ENCODE measurements at regions not wholly inside any gene's neighbourhood (a gene's known extent, or its start where the extent isn't known, plus 50 kb on each side); places are given as distances from the start of the nearest gene placed in this dataset.
"Not testable (repeated sequence)": the region's sequence is repeated elsewhere in the genome, so short reads cannot be mapped to it uniquely, and the experiment has no call there.

DNA sequence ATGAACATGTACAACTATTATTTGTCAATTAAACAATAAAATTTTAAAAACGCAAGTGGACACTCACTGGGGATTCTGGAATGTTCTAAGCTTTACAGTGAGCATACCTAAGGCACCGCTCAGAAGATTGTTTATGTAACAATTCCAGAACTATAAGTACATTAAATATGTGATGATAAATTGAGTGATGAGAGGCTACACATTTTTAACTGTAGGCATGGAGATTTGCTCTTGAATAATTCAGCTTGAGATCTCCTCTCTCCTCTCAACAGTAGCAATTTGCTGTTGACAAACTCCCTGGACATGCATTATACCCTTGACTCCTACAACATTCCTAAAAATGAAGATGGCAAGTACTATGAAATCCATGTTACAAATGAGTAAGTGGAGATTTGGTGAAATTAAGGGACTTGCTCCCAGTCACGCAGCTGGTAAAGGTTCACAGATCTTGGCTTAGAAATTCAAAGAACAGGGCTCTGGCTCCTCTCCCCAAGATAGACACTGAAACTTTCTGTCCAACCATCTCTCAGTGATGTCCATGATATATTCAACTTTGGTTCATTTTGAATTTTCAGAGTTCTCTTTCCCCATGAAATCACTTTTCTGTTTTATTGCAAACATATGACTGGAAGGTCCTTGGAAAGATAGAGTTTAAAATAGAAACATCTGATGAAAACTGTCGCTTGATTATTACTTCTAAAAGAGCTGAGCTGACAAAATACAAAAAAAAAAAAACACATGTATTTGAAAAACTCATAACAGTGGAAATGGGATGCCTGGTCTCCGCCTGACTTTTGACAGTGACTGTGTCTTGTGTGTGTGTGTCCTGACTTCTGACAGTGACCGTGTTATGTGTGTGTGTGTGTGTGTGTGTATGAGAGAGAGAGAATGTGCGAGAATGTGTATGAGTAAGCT lies 488.3 kb downstream of the TNS3 start:
- DNase-seq (ENCODE audit: extremely low read depth, low read depth), result no peak

DNA sequence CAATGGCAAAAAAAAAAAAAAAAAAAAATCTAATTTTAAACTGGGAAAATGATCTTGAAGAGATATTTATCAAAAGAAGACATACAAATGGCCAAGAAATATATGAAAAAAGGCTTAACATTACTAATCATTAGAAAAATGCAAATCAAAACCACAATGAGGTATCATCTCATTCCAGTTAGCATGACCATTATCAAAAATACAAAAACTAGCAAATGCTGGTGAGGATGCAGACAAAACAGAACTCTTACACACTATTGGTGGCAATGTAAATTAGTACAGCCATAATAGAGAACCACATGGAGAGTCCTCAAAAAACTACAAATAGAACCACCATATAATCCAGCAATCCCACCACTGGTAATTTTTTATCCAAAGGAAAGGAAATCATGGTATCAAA lies 489.6 kb downstream of the TNS3 start:
- no peak for DNase-seq (ENCODE audit: extremely low read depth, low read depth)

- DNase-seq (ENCODE audit: extremely low read depth, low read depth), result no peak
Measured at GRCh38 chr7:47091141-47091540, 490.8 kb downstream of the TNS3 start.

DNA sequence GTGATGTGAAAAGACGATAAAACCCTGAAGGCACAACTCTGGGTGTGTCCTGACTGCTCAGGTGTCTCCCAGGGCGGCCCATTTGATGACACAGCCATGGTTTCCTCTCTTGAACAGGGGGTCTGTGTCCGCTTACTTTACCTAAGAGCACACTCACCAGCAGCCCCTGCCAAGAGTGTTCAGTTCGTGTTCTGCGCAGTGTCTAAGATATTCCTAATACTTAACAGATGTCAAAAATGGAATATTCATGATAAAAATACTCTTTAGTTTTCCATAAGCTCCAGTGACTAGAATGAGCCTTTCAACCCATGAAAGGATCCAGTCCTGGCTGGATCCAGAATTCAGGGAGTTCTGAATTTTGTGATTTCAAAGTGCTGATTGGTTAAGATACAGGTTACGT lies 492.4 kb downstream of the TNS3 start:
- no peak for DNase-seq (ENCODE audit: extremely low read depth, low read depth)

GRCh38 chr7:47089068-47089417 lies 492.9 kb downstream of the TNS3 start:
- no peak for DNase-seq (ENCODE audit: extremely low read depth, low read depth)

DNA sequence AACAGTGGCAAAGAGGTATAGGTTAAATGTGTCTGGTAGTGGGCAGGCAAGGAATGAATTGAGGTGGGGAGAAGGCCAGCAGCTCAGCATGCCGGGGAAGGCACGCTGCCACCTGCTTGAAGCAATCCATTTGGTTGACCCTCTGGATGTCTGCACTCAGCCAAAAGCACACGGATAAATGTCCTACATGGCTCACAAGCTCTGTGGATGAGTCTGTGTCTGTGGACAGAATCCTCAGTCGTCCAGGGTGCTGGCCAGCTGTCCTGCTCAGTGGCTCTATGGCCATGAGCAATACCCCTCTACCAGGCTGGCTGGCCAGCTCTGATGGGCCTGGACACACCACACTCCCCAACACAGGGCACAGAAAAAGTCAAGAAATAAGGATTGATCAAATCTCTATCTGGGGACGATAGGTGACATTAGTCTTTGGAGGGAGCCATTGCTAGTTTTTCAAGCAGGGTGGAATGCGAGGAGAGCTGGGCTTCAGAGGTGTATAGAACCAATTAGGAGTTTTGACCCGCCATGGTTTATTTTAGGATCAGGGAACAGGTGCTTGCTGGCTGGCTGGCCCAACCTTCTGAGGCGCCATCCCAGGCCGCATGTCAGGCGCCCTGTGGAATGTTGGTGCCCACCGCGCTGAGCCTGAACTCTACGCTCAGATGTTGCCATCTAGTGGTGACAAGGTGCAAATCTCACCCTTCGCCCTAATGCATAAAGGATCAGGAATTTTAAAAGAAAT lies 493.4 kb downstream of the TNS3 start:
- DNase-seq (ENCODE audit: extremely low read depth, low read depth), result peak; percentile 56

GRCh38 chr7:47087866-47088265 lies 494.0 kb downstream of the TNS3 start:
- no peak for DNase-seq (ENCODE audit: extremely low read depth, low read depth)

DNA sequence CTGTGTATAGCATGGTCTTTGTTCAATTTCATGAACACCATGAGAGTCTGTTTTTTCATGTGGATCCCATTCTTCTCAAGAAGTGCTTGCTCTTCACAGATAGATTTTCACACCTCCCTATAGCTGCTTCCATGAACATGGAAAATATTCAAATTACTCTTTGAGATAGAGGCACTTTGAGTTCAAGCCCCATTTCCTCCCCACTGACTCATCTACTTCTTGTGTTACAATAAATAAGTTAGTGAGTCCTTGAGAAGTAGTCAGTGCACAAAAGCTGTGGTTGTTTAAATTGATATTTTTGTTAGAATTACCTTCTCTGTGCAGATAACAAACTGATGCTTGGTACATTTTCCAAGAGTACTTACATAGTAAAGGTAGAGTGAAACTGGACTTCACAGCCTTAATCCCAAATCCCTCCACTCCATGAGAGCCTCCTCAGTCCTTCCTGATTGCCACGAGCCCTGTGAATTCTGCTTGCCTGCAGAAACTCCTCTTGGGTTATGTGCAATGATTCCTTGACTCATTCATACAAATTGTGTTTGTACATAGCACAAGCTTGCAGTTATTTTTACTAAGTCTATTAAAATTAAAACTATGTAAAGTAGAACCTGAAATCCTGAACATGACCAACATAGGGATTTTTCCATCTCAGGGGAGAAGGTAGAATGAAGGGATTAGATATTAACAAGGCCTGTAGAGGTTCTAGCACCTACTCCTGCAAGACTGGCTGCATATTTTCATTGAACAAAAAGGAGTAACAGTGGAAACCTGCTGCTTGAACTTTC lies 496.2 kb downstream of the TNS3 start:
- no peak for DNase-seq (ENCODE audit: extremely low read depth, low read depth)

DNA sequence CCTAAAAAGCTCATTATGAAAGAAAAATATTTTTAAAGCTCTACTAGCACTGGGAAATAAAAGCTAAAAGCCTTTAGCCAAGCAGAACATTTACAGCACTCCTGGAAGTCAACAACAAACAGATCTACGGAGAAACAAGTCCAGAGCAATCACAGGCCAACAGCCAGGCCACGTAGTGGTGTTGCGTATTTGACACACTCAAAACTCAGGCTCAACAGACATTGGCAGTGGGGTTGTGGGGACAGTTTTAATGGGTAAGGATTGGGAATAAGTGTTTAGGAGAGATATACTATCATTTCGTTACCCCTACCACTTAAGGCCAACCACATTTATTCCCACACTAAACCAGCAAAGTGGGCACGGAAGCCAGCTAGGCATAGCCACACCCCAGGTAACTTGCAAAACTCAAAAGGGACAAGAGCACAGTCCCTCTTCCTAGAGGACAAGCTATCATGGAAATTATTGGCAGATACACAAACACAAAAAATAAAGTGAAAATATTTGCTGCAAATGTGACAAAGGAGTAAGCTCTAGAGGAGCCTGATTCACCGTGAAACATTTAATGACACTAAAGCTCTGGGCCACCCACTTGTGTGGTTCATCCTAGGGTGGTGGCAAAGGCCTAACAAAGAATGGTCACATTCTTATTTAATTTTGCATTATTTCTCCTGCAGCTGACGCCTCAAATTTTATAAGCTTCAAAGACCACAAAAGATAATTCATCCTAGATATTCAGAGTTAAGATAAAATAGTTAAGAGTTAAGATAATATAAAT lies 498.2 kb downstream of the TNS3 start:
- no peak for DNase-seq (ENCODE audit: extremely low read depth, low read depth)

GRCh38 chr7:47080816-47081215 lies 501.1 kb downstream of the TNS3 start:
- no peak for DNase-seq (ENCODE audit: extremely low read depth, low read depth)

- no peak for DNase-seq (ENCODE audit: extremely low read depth, low read depth)
Measured at GRCh38 chr7:47078241-47078640, 503.7 kb downstream of the TNS3 start.

GRCh38 chr7:47074702-47075153 lies 507.2 kb downstream of the TNS3 start:
- DNase-seq (ENCODE audit: extremely low read depth, low read depth), result no peak

DNA sequence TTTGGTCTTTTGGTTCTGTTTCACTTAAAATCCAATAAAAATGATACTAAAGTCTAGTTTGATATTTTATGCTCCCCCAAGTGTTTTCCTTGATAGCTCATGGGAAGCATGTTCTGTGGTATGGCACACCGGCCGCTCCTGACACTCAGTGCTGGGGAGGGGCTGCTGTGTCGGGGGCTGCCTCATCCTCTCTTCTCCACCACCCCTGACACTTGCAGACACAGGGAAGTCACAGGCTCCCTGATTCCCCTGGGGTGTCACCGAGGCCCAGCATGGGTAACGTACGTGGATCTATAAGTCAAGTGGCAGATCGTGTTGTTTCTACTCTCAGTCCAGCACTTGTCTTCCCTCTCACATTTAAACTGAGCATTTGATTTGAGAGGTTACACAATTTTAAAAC lies 508.6 kb downstream of the TNS3 start:
- no peak for DNase-seq (ENCODE audit: extremely low read depth, low read depth)

- no peak for DNase-seq (ENCODE audit: extremely low read depth, low read depth)
Measured at GRCh38 chr7:47071866-47072265, 510.0 kb downstream of the TNS3 start.

DNA sequence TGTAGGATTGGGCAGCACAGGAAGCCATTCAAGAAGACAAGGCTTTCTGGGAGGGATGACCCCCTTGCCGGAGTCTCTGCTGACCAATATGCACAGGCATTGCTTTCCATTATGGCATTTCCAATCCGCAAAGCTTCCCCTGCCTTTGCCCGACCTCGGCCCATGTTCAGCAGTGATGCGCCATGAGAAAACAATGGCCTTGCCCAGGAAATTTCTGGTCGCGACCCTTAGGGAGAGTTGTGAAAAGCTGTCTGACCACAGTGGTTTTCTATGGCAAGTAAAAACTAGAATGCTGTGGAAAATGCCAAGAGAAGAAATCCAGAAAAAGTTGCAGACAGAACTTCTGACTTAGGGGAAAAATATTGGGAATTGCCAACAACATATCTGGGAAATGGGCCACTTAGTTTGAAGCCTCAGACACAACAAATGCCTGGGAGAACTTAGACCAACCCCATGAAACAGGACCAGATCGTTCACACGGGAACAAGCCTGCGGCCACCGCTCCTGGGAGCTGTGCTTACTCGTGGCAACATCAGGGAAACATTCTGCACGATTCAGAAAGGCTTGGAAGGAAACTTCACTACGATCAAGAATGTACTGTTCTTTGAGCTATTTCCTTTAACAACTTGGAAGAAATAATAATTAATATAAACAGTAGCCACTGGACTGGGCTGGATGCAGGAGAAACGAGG lies 512.4 kb downstream of the TNS3 start:
- DNase-seq (ENCODE audit: extremely low read depth, low read depth), result no peak

DNA sequence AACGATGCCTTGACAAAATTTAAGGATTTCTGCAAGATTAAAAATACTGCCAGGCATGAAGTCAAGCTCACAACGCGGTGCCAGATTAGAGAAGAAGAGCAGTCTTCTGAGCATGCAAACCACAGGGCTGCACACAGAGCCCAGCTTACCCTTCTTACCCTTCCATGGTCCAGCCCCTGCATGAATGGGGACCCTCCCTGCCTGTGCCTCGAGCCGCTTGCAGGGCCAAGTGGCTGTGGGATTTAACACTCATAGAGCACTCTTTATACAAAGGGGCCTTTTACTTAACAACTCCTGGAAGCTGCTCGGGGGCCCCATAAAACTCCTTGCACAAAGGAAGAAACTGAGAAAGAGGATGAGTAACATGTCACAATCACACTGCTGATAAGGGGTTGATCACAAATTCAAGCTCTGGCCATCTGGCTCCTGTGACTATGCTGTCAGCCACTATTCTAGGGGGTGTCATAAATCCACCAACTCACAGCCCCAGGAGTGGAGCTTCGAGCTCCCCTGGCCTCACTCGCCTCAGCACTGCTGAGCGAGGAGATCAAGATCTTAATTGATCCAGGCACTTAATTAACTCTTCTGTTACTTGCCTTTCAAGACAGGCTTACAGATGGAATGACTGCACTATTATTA lies 514.8 kb downstream of the TNS3 start:
- no peak for DNase-seq (ENCODE audit: extremely low read depth, low read depth)

DNA sequence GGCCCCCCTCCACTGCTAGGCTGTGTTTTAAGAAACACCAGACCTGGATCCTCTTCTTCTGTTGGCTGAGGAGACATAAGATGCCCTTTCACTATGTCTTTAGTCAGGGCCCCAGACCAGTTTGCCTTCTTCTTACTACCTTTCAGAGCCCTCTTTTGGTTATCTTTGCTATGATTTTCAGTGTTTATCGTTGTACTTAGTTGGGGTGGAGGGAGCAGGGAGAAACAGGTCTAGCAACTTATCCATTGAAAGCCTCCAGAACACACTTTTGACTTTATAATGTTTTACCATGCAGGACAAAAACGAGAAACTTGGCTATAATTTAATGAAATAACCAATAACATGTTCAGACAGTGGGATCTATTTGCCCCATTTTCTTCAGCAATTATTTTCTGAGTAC lies 525.2 kb downstream of the TNS3 start:
- no peak for DNase-seq (ENCODE audit: extremely low read depth, low read depth)

GRCh38 chr7:47052541-47053208 lies 529.2 kb downstream of the TNS3 start:
- DNase-seq (ENCODE audit: extremely low read depth, low read depth), result not testable (repeated sequence)

GRCh38 chr7:47049234-47049774 lies 532.6 kb downstream of the TNS3 start:
- DNase-seq (ENCODE audit: extremely low read depth, low read depth), result no peak

Data from NCI-H460 (cell line).